ENCODE measurements at regions not wholly inside any gene's neighbourhood (a gene's known extent, or its start where the extent isn't known, plus 50 kb on each side); places are given as distances from the start of the nearest gene placed in this dataset.
"Not testable (repeated sequence)": the region's sequence is repeated elsewhere in the genome, so short reads cannot be mapped to it uniquely, and the experiment has no call there.

GRCh38 chr22:49676783-49677494 lies 150.7 kb downstream of the BRD1 start:
- DNase-seq (ENCODE audit: low read depth), result no peak

DNA sequence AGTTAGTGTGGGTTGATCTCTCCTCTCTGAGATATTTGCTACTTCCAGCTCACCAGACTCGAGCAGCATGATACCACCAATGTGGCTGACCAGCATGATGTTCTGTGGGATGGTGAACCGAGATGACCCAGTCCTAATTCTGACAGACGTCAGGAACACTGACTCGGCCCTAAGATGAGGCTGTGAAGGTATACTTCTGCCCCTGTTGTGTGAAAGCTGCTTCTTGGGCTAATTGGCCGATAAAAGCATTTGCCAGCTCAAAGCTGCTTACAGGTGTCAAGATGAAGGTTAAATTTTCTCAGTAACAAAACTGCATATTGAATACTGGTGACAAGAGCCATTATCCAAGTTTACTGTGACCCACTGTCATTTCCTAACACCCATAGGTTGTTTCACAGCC lies 151.4 kb downstream of the BRD1 start:
- no peak for DNase-seq (ENCODE audit: low read depth)

DNA sequence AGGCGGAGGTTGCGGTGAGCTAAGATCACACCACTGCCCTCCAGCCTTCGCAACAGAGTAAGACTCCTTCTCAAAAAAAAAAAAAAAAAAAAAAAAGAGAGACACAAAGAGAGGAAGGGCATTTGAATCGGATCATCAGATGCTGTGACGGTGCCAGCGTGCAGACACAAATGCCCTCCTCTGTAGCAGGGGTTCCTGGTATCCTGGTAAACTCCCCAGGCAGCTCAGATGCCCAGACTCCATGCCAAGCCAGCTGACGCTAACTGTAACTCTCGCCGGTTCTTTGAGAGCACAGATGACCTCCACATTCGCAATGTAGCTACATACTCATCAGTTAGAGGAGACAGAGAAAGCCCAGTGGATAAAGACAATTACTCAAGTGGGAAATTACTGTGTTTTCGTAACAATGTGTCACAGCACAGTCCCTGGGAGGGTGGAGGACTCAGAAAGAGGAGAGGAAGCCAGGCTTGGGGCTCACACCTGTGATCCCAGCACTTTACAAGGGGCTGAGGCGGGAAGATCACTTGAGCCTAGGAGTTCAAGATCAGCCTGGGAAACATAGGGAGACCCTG lies 153.1 kb downstream of the BRD1 start:
- DNase-seq (ENCODE audit: low read depth), result no peak

DNA sequence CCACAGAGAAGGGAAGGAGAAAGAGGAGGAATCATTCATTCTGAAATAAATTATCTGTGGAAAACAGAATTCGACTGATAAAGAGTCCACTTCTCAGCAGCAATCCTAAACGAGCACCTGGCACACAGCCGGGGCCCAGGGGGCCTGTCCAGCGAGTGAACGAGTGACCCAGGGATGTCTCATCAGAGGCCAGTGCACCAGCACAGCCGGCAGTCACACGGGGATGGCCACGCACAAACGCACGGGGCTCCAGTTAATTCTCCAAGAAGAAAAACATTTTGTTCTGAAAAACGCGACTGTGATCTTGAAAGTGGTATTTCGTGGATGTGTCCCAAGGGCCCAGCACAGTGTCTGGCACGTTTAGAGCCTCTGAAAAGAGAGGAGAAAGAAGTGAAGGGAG lies 154.6 kb downstream of the BRD1 start:
- DNase-seq (ENCODE audit: low read depth), result no peak

GRCh38 chr22:49672014-49672516 lies 155.6 kb downstream of the BRD1 start:
- DNase-seq (ENCODE audit: low read depth), result no peak

DNA sequence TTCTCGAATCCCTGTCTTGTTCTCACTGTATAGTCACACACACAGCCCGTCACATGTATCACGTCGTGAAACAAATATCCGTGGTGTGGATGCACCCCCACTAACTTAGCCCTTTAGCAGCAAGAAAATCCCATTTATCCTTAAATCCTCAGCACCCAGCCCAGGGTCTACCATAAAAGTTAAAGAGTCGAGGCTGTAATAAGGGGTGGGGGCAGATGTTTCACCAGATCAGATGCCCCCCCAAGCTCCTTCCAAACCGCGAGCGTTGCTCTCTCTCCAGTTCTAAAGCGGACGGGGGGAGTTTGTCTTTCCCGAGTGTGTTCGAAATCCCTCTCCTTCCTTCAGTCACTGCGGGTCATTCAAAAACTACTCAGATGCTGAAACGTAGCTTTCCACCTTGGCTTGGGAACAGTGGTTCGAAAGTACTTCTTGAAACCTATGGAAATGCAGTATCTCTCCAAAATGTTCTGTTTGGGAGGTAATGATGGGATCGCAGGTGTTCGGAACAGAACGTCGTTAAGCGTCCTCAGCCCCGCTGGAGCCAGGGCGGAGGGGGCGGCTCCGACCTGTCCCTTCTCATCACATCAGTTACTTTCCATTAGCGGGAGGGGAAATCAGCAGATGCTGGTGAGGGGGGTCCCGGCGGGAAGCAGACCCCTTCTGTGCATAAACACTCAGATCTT lies 156.2 kb downstream of the BRD1 start:
- no peak for DNase-seq (ENCODE audit: low read depth)

- no peak for DNase-seq (ENCODE audit: low read depth)
These were observed 157.0 kb downstream of the BRD1 start for GRCh38 chr22:49670456-49671330.

DNA sequence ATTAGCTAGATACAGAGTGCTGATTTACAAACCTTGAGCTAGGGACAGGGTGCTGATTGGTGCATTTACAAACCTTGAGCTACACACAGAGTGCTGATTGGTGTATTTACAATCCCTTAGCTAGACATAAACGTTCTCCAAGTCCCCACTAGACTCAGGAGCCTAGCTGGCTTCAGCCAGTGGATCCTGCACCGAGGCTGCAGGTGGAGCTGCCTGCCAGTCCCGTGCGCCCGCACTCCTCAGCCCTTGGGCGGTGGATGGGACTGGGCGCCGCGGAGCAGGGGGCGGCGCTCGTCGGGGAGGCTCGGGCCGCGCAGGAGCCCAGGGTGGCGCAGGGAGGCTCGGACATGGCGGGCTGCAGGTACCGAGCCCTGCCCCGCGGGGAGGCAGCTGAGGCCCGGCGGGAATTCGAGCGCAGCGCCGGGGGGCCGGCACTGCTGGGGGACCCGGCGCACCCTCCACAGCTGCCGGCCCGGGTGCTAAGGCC lies 157.7 kb downstream of the BRD1 start:
- DNase-seq (ENCODE audit: low read depth), result not testable (repeated sequence)

- not testable (repeated sequence) for DNase-seq (ENCODE audit: low read depth)
These were observed 158.2 kb downstream of the BRD1 start for GRCh38 chr22:49669427-49669968.

- no peak for DNase-seq (ENCODE audit: low read depth)
These were observed 159.3 kb downstream of the BRD1 start for GRCh38 chr22:49668402-49668801.

DNA sequence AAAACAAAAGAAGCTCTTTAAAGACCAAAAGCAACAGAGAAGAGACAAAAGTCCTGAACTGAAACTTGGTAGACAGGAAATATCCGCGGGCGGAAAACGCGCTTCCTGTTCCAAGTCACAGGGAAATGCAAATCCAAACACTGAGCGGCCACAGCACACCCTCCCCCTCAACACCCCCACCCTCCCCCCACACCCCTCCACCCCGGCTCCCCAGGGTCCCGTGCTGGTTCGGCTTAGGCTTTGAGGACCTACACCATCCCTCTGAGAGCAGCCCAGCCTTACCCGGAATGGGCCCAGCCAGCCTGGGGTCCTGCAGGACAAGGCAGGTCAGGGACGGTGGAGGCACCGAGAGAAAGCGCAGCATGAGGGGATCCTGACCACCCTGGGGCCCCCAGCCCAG lies 160.4 kb downstream of the BRD1 start:
- DNase-seq (ENCODE audit: low read depth), result no peak

DNA sequence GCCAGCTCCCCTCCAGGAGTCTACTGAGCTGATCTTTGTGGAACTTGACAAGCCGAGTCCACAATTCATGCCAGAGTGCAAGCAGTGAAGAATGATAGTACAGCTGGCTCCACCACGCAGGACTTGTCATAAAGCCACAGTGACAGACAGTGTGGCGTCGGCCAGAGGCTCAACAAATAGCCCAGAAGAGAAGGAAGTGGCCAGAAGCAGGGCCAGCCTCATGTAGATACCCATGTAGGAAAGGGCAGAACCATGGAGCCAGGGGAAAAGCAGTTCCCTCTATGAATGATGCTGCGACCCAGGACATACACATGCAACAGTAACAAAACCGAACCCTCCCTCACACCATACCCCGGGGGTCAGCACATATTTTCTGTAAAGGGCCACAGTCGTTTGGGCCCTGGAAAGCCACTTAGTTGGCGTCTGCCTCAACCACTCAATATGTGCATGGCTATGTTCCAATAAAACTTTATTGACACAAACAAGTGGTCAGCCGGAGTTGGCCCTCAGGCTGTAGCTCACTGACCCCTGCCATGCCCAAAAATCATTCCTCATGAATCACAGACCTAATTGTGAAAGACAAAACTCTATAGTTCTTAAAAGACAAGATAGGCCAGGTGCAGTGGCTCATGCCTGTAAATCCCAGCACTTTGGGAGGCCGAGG lies 161.4 kb downstream of the BRD1 start:
- DNase-seq (ENCODE audit: low read depth), result no peak

DNA sequence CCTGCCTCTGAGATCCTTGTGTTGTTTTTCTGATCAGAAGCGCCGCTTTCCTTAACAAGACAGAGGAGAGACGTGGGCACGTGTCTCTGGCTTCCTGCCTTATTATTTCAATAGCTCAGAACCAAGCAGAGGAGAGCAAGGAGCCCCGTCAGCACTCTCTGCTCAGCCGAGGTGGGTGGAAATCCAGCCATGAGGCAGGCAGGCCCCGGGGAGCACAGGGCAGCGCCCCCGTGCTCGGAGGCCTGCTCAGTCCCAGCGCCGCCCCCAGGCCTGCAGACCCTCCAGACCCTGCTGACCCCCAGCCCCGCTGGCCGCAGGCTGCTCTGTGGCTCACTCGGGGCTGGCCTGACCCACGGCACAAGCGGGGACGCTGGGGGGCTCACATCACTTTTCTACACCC lies 162.8 kb downstream of the BRD1 start:
- DNase-seq (ENCODE audit: low read depth), result no peak

- no peak for DNase-seq (ENCODE audit: low read depth)
These were observed 163.2 kb downstream of the BRD1 start for GRCh38 chr22:49664371-49664881.

DNA sequence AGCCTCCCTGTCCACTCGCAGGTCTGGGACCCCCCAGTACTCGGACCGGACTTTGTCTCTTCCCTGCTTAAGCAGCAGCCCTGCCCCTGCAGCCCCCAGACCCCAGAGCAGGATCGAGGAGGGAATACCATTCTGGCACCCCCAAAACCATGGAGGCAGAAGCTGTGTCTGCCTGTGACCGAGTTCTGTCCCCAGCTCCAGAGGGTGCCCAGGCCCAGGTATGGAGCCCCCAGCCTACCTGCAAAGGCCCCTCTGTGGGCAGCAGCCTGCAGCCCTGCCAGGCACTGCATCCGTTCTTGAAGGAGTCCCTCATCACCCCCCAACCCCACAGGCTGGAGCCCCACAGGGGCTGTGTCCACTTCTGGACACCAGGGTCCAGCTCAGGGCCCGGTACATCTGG lies 163.8 kb downstream of the BRD1 start:
- DNase-seq (ENCODE audit: low read depth), result no peak

DNA sequence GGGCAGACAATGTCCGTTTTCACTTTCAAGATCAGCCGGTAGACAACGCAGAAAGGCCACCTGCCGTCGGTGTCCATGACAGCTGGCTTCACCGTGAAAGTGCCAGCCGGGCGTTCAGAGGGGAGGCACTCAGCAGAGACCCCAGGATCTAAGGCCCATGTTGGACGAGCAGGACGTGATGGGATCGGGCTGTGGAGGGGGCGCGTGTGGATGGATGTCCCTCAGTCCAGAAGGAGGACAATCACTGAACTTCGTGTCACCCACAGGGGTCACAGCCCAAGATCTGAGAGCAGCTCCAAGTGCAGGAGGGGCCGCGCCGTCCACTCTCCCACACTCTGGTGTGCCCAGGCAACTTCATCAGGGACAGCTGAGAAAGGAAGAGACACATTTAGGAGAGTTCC lies 164.4 kb downstream of the BRD1 start:
- no peak for DNase-seq (ENCODE audit: low read depth)

DNA sequence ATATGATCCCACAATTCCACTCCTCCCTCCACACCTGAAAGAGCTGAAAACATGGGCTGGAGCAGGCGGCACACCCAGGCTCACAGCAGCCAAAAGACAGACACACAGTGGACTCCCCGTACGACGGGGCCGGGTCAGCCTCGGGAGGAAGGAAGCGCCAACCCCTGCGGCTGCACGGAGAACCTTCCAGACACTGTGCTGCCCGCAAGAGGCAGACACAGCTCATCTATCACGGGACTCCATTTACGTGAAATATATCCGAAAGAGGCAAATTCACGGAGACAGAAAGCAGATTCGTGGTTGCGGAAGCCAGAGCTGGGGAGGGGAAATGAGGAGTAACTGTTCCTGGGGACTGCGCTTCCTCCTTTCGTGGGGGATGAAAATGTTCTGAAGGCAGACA lies 165.0 kb downstream of the BRD1 start:
- DNase-seq (ENCODE audit: low read depth), result no peak

GRCh38 chr22:49660794-49661781 lies 166.6 kb downstream of the BRD1 start:
- DNase-seq (ENCODE audit: low read depth), result no peak

GRCh38 chr22:49660321-49660720 lies 167.4 kb downstream of the BRD1 start:
- no peak for DNase-seq (ENCODE audit: low read depth)

DNA sequence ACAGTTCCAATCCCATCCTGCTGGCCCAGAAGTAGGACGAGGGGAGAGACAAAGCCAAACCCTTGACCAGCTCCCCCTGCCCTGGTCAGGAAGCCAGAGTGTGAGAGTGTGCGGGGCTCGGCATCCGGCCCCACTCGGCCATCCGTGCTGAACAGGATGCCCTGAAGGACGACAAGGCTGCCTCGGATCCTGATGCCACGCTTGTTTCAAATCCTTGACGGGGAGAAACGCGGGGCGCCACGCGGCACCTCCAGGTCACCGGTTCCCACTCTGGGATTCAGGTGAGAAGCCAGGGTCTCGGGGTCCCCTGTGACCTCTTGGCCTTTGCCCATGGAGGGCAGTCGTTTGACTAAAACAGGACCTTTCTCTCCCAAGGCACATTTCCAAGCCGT lies 167.8 kb downstream of the BRD1 start:
- DNase-seq (ENCODE audit: low read depth), result no peak

Data from non-pigmented ciliary epithelial cell (primary cell).